H4 (cell line): ENCODE measurements at regions not wholly inside any gene's neighbourhood (a gene's known extent, or its start where the extent isn't known, plus 50 kb on each side); places are given as distances from the start of the nearest gene placed in this dataset.
"Not testable (repeated sequence)": the region's sequence is repeated elsewhere in the genome, so short reads cannot be mapped to it uniquely, and the experiment has no call there.

ENCODE experiments used
- DNase-seq: peaks from one replicate; pipeline ENCODE4 v3.0.0-alpha.2; 2015; ENCODE audit warnings: low spot score

DNA sequence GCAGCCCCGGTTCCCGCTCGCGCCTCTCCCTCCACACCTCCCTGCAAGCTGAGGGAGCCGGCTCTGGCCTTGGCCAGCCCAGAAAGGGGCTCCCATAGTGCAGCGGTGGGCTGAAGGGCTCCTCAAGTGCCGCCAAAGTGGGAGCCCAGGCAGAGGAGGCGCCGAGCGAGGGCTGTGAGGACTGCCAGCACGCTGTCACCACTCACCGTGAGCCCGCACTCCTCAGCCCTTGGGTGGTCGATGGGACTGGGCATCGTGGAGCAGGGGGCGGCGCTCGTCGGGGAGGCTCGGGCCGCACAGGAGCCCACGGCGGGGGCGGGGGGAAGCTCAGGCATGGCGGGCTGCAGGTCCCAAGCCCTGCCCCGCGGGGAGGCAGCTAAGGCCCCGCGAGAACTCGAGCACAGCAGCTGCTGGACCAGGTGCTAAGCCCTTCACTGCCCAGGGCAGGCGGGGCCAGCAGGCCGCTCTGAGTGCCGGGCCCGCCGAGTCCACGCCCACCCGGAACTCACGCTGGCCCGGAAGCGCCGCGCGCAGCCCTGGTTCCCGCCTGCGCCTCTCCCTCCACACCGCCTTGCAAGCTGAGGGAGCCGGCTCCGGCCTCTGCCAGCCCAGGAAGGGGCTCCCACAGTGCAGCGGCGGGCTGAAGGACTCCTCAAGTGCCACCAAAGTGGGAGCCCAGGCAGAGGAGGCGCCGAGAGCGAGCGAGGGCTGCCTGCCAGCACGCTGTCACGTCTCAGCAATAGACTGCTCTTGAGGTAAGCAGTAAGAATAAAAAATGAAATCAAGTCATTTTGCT is 670.2 kb upstream of the CTNND2 start:
- not testable (repeated sequence) for DNase-seq

DNA sequence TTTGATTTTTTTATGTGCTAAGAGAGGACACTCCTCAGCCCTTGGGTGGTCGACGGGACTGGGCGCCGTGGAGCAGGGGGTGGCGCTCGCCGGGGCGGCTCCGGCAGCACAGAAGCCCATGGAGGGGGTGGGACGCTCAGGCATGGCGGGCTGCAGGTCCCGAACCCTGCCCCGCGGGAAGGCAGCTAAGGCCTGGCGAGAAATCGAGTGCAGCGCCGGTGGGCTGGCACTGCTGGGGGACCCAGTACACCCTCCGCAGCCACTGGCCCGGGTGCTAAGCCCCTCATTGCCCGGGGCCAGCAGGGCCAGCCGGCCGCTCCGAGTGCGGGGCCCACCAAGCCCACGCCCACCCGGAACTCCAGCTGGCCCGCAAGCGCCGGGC is 669.7 kb upstream of the CTNND2 start:
- not testable (repeated sequence) for DNase-seq

DNA sequence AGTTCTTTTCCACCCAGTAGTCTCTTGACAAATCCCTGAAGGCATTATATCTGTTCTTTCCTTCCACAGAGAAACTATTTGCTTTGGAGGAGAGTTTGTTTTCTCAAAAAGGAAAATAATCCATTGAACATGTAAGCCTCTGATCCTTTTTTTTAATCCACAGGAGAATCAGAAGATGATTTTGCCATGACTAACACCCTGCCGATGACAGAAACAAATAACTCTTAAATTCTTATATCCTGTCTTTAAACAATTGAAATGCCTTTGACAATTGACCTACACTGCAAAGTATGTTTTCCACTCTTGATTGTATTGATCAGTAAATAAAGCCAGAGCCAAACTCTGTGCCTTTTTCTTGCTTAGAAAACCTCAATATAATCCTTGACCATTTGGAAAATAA is 666.4 kb upstream of the CTNND2 start:
- no peak for DNase-seq

DNA sequence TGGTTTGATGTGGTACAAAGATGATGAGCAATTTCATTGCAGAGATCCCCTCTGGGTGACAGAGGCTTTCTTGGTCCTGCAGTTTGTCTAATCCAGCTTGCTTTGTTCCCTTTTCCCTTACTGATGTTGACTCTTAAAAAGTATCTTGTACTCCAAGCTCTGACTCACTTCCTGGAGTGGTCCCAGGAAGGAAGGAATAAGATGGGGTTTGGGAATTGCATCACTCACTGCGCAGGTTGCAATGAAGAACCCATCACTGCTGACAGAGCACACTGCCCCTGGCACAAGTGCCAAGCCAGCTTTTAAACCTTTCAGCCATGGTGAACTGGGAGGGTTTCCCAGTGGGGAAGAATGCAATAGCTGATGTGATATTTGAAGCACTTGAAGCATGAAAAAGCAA is 662.2 kb upstream of the CTNND2 start:
- peak; percentile 37 for DNase-seq

DNA sequence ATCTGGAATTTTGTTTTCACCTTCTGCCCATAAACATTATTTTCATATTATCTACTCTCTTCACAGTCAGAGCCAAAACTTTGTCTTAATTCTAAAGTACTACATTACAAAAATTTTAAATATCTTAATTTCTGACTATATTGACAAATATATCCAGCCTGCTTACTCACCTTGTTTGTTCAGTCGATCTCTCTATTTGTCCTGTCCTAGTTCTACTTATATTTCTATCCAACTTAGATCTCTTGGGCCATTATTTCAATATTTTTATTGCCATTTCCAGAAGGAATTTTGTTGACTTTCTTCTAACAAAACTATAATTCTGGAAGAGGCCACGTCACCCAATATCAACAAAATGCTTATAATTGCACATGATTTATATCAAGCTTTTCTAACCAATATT is 652.8 kb upstream of the CTNND2 start:
- DNase-seq = no peak

DNA sequence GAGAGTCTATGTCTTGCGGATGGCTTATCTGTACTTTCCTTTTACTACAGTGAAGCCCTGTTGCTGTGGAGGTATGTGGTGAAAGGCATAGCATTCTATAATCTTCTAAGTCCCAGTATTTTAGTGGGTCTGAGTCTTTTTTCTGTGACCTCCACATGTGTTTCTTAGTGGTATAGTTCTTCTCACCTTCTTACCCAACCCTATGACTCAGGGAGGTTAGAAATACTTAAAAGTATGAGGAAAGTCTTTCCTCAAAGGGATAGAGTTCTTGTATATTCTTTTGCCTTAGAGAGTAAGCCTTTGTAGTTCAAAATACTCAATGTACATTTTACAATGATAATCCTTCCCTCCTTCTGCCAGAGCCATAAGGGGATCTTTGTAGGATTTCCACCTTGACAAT is 621.9 kb upstream of the CTNND2 start:
- no peak for DNase-seq

DNA sequence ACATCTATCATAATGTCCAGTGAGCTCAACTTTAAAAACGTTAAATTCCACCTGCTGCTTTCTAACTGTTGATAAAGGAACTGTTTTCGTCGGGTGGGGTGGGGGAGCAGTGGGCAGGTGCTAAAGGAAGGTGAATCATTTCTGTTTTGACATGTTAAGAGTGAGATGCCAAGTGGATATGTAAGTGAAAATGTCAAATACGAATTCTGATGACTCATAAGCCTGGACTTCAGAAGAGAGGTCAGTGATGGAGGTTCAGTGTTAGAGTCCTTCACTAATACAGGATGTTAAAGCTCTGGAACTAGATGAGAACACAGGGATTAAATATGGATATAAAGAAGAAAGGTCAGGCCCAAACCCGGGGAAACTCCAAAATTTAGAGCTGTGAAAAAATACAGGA is 617.9 kb upstream of the CTNND2 start:
- no peak for DNase-seq

DNA sequence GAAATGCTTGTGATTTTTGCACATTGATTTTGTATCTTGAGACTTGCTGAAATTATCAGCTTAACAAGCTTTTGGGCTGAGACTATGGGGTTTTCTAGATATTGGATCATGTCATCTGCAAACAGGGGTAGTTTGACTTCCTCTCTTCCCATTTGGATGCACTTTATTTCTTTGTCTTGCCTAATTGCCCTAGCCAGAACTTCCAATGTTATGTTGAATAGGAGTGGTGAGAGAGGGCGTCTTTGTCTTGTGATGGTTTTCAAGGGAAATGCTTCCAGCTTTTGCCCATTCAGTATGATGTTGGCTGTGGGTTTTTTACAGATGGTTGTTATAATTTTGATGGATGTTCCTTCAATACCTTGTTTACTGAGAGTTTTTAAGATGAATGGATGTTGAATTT is 600.7 kb upstream of the CTNND2 start:
- DNase-seq = not testable (repeated sequence)

DNA sequence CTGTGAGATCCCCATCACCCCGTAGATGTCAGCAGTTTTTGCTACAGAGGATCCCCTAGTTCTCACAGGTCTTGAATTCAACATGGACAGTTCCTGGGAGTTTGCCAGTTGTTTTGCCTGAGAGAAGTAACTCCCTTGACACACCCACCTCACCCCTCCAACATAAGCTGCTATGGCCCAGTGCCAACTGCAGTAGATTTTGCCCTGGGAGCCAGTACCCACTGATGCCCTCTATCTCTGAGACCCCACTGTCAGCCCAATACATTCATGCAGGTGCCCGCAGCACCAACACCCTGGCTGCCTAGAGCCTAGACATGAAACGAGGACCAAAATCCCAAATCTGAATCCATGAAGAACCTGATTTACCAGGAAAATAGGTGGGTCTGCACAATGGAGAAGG is 583.9 kb upstream of the CTNND2 start:
- DNase-seq = no peak

DNA sequence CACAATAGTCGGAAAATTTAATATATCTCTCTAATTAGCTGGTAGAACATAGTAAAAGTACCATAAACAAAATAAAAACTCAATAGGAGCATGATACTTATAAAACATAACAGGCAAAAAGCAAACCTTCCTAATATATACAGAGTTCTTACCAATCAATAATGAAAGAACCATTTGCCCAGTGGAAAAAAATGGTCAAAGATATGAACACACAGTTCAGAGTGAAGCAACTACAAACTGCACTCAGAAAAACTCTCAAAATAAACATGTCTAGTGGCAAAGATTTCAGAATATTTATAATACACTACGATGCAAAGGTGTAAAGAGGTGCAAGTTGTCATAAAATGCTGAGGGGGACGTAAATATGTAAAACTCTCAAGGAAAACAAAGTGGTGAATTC is 576.2 kb upstream of the CTNND2 start:
- no peak for DNase-seq

DNA sequence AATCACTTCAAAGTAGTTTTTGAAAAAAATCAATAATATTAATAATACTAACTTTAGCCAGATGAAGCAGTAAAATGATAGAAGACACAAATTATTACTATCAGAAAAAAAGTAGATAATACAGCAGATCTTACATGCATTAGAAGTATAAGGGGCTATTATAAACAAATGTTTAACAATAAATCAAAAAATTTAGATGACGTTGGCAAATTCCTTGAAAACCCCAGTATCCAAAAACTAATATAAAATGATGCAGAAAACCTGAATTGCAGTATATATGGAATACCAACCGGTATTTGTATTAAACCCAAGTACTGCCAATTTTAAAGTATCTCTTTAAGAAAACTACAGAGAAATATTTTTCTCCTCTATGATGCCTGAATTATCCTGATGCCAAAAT is 573.3 kb upstream of the CTNND2 start:
- DNase-seq = no peak

DNA sequence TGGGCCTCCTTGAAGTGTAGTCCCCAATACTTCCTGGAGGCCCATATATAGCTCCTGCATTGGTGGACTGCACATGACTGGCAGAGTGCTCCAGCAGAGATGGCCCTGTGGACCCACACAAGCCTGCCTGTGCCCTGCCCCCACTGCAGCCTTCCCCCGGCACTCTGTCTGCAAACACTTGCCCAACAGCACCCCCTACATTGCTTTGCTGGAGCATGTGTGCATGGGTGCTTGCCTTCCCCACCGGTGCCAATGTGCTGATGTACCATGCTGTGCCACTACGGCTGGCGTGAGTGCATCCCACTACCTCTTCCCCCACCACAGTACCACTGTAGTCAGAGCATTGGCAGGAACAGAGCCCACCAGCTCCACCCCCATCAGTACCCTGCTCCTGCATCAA is 563.6 kb upstream of the CTNND2 start:
- no peak for DNase-seq

DNA sequence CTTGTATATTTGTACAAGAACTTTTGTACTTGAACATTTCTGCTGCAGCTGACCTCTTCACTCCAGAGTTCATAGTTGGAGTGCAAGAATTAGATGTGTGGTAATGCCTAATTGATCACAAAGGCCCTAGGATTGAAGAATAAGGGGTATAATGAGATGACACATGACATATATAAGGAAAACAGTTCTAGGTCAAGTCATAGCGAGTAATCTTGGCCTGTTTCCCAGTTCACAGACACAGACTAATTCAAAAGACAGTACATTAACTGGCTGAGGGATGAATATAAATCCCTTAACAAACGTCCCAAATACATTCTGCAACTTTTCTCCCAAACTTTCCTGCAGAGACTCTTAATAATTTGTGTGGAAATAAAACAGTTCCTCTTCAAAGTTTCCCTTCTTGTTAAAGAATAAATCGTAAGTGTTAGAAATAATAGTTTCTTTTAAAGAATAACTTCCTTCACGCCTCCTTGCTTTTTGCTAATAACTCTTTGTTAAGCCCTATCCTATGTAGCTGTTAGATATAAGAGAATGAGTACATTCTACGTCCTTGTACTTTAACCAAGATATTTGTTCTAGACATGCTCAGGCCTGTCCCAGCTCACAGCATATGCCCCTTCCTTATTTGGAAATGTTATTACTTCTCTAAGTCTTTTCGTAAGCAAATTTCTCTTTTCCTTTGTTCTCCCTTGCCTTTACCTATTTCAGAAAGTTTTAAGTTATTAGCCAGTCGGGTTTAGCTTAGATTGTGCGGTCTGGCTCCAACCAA is 556.4 kb upstream of the CTNND2 start:
- no peak for DNase-seq

DNA sequence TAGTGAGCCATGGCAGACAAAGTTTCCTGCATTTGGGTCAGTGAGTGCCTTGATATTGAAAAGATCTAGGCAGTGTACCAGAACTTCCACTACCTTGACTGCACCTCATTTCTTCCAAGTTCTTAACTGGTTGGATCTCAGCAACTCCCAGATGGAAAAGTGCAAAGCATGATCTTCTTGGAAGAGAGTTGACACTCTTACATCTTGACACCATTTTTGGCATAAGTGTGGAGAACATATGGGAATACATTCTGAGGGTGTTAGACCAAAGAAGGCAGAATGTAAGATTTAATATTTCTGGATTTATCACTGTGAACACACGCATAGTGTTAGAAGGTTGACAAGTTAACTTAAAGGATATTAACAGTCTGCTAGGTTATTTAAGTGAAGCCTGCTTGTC is 555.1 kb upstream of the CTNND2 start:
- no peak for DNase-seq

DNA sequence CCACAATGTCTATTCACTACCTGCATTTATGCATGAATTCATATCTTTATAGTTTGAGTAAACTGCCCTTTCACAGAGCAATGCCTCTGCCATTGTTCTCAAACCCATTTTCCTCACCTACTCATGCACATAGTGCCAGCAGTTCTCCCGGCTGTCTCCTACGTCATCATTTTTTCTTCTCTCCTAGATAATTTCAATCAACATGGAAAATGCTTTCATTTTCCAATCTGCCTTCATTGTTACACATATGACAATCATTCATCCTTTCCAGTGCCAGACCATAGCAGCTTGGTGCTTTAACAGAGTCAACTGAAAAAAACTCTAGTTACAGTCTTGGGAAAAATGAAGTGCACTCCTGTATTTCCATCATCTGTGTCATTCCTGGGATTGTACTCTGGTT is 514.8 kb upstream of the CTNND2 start:
- DNase-seq = no peak

DNA sequence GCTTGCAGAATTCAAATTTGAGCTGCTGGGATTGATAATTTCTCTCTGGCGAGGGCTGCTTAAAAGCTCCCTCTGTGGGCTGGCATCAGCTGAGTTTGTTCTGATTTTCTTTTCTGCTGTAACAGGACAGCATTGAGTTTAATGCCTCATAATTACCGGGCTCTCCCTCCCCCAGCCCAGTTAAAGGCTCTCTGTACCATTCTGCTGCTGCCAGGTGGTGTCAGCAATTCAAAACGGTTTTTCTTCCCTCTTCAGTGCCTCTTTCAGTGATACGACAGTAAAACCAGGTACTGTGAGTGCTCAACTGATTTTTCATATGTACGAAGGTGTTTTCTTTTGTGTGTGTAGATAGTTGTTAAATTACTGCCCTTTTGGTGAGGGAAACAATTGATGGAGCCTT is 509.3 kb upstream of the CTNND2 start:
- no peak for DNase-seq

DNA sequence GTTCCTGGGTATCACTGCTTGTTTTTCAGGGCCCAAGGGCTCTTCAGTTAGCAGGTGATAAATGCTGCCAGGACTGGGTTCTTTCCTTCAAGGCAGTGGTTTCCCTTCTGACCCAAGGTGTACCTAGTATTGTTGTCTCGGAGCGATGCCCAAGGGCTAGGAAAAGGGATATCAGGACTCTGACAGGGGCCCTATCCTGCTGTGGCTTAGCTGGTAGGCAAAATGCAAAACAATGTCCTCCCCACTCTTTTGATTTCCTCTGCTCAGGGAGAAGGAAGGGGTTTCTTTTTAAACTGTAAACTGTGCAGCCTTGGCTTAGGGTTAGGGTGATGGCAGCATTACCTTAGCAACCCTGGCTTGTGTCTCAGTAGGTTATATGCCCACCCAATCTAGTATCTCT is 508.8 kb upstream of the CTNND2 start:
- DNase-seq = no peak

DNA sequence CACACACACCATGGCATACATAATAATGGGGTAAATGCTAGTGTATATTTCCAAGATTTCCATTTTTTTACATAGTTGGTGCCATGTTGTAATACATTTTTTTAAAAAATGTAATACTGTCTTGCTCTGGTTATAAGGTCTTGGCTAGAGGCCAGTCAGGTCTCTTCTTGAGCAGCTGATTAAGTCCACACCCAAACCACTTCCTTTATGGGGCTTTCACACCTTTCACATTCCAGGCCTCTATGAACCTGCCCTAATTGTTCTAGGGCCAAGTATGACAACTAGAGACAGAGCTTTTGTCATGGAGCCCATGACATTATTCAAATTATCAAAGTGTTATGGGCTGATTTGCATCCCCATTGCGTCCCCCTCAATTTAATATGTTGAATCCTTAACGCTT is 495.6 kb upstream of the CTNND2 start:
- DNase-seq = no peak

DNA sequence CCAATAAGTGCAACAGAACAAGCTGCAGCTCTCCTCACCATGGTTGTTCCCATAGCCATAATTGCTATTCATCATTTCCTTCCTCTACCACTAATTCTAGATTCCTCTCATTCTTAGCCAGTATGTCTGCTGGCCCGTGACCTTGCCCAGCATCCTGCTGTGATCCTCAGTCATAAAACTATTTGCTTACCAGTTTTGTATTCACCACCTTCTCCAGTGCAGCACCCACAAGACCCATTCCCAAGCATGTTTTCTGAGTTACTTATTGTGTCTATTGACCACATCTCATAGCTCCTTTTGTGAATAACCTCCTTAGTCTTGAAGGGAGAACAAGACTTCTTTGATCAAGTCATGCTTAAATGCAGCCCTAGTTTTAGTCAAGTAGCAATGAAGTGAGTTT is 488.0 kb upstream of the CTNND2 start:
- DNase-seq = no peak

DNA sequence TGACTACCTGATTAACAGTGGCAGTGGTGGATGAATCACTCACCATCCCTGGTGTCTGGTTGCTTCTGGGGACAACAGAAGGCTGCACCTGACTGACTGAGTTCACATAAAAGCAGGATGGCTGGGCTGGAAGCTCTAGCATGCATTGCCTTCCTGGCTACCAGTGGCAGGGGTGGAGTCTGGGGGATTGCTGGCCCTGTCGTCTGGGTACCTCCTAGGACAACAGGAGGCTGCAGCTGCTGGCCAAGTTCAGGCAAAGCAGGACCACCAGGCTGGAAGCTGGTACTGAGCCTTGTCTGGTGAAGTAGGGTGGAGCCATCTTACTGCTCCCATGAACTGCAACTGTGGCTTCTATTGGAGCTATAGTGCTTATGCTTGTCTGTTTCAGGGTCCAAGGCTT is 480.8 kb upstream of the CTNND2 start:
- no peak for DNase-seq

DNA sequence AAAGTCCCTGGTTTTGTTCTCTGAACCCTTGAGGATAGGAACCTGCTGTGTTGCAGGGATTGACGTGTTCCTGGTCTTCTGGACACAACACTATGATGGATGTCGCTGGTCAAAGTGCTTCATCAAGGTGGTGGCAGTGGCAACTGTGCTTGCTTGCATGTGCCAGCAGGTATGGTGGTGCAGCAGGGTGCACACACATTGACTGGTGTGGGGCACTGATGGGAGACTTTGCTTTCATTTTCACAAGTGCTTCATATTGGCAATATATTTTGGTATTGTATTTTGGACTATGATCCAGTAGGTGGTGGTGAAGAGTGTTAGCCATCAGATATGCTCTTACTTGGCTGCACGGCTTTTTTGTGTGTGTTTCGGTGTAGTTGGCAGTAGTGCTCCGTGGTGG is 479.8 kb upstream of the CTNND2 start:
- peak; percentile 13 for DNase-seq

DNA sequence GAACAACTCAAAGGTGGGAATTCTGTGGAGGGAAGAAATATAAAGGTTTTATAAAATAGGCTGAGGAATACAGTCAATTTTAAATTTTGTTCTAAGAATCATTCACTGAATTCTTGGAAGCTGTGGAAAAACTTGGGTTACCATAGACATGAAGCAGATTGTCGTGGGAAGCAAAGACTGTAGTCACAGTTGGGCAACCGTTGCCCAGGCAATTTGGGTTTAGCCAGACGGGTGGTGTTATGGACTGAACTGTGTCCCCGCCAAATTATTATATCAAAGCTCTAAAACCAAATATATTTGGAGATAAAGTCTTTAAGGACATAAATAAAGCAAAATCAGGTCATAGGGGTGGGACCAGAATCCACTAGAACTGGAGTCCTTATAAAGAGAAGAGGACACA is 463.7 kb upstream of the CTNND2 start:
- no peak for DNase-seq

DNA sequence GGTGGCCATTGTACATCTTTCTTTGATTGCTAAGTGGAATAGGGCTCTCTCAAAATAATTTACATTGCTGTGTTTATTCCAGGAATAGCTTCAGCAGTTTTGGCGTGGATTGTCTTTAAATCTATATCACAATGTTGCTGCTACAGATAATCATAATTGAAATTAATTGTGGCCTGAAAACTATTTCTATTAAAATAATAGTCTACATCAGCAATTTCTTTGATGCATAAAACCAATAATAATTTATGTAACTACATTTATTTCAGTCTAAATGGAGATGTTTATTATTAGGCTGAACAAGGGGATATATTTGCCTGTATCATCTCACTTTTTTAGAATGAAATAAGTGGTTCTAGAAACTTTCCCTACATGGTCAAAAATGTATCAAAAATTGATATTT is 456.0 kb upstream of the CTNND2 start:
- DNase-seq = no peak
